GM12892 (cell line): ENCODE measurements at regions not wholly inside any gene's neighbourhood (a gene's known extent, or its start where the extent isn't known, plus 50 kb on each side); places are given as distances from the start of the nearest gene placed in this dataset.

ENCODE experiments used
- POLR2A ChIP-seq: IDR thresholded peaks from 2 replicates; pipeline ENCODE4 v1.6.1; 2011; ENCODE audit warnings: low read depth, low read length, control low read depth
- POLR2AphosphoS5 ChIP-seq: IDR thresholded peaks from 2 replicates; pipeline ENCODE4 v1.6.1; 2011; ENCODE audit warnings: low read depth, low read length, control low read depth
- TAF1 ChIP-seq: IDR thresholded peaks from 2 replicates; pipeline ENCODE4 v1.6.1; 2011; ENCODE audit warnings: low read depth, mild to moderate bottlenecking, control low read depth, low read length, borderline replicate concordance

GRCh38 chr2:22996911-22997310 lies 388.1 kb upstream of the KLHL29 start:
- TF ChIP-seq POLR2AphosphoS5 (no peak), POLR2A (no peak), TAF1 (no peak)
